Stomach (tissue), 4 donors: ENCODE measurements at regions not wholly inside any gene's neighbourhood (a gene's known extent, or its start where the extent isn't known, plus 50 kb on each side); places are given as distances from the start of the nearest gene placed in this dataset.
A peak's percentile ranks its signal among the peaks of the same experiment; 100 is the strongest.

Source experiments
- EP300 ChIP-seq: sonication (generic); formaldehyde crosslinking; IDR thresholded peaks from one replicate; pipeline ENCODE4 v1.6.1; 2017; ENCODE audit warnings: antibody characterized with exemption
- POLR2A ChIP-seq, 4 donors: fragments of 450-650 bp; IDR thresholded peaks; one replicate each; pipeline ENCODE4 v1.6.1; 2016; ENCODE audit warnings: antibody characterized with exemption in 4 of 4, control low read depth in 2 of 4, mild to moderate bottlenecking in 1 of 4, moderate library complexity in 1 of 4
- POLR2AphosphoS5 ChIP-seq, 3 donors: sonication (generic); formaldehyde crosslinking; IDR thresholded peaks; one replicate each; pipeline ENCODE4 v1.6.1; 2016; ENCODE audit warnings: antibody characterized with exemption in 3 of 3
- TF ChIP-seq, protein P1 (sequence below), 7 experiments: fragments of 450-650 bp in 4 of 7; fragments of 200-600 bp in 3 of 7; sonication (generic) in 3 of 7; IDR thresholded peaks; one replicate each; pipeline ENCODE4 v1.5.1; 2016 to 2019; ENCODE audit warnings: antibody characterized with exemption in 7 of 7, control low read depth in 2 of 7, mild to moderate bottlenecking in 1 of 7

DNA sequence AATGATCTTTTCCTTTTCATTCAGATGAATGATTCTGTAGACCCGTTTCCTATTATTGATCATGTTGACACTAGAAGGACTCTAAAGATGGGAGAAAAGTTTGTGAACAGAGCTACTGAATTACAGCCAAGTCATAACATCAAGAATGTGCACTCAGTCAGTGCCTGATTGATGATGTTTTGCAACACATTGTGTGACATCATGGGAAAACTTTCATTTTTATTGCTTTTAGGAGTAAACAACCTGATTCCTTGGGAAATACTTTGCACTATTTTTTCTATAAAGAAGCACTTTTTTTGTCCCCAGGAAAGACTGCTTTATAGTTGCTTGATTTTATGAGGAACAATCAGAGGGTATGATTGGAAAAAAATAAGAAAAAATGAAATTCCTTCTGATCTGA is 383.8 kb upstream of the JAG1 start:
- TF ChIP-seq, protein P1, sequence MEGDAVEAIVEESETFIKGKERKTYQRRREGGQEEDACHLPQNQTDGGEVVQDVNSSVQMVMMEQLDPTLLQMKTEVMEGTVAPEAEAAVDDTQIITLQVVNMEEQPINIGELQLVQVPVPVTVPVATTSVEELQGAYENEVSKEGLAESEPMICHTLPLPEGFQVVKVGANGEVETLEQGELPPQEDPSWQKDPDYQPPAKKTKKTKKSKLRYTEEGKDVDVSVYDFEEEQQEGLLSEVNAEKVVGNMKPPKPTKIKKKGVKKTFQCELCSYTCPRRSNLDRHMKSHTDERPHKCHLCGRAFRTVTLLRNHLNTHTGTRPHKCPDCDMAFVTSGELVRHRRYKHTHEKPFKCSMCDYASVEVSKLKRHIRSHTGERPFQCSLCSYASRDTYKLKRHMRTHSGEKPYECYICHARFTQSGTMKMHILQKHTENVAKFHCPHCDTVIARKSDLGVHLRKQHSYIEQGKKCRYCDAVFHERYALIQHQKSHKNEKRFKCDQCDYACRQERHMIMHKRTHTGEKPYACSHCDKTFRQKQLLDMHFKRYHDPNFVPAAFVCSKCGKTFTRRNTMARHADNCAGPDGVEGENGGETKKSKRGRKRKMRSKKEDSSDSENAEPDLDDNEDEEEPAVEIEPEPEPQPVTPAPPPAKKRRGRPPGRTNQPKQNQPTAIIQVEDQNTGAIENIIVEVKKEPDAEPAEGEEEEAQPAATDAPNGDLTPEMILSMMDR (IDR thresholded peaks at IDR 0.05) = no peak
- TF ChIP-seq POLR2AphosphoS5 (IDR thresholded peaks at IDR 0.05) (peak in 1 of 3 donors; percentile 14), EP300 (no peak), POLR2A (IDR thresholded peaks at IDR 0.05) (no peak)
